Upper lobe of left lung (tissue), 6 donors: ENCODE measurements at regions not wholly inside any gene's neighbourhood (a gene's known extent, or its start where the extent isn't known, plus 50 kb on each side); places are given as distances from the start of the nearest gene placed in this dataset.

Source experiments
- ATAC-seq, 2 donors: fragments of 200-7000 bp; cut with Tn5 transposase; one replicate each; pipeline ENCODE4 v1.9.1; 2022; ENCODE audit warnings: mild to moderate bottlenecking in 2 of 2, moderate library complexity in 2 of 2; ENCODE audit not compliant: low FRiP score in 2 of 2
- DNase-seq, 2 donors: peaks; one replicate each; pipeline ENCODE4 v3.0.0-alpha.2; 2019 to 2020
- H3K27ac ChIP-seq, 4 donors: fragments of 200-600 bp; sonication (generic); one replicate each; pipeline ENCODE4 v1.5.1; 2016 to 2019
- H3K27me3 ChIP-seq, 4 donors: fragments of 200-600 bp; sonication (generic); one replicate each; pipeline ENCODE4 v1.5.1; 2017 to 2019
- H3K36me3 ChIP-seq, 4 donors: fragments of 200-600 bp; sonication (generic); one replicate each; pipeline ENCODE4 v1.5.1; 2016 to 2019
- H3K4me1 ChIP-seq, 4 donors: fragments of 200-600 bp; sonication (generic); one replicate each; pipeline ENCODE4 v1.5.1; 2018 to 2019
- H3K4me3 ChIP-seq, 4 donors: fragments of 200-600 bp; sonication (generic); one replicate each; pipeline ENCODE4 v1.5.1; 2017 to 2019; ENCODE audit warnings: mild to moderate bottlenecking in 2 of 4, moderate library complexity in 1 of 4
- H3K9me3 ChIP-seq, 4 donors: fragments of 200-600 bp; sonication (generic); one replicate each; pipeline ENCODE4 v1.5.1; 2018 to 2019
- CTCF ChIP-seq, 6 experiments: fragments of 450-650 bp in 4 of 6; fragments of 200-600 bp in 2 of 6; sonication (generic) in 2 of 6; IDR thresholded peaks; one replicate each; pipeline ENCODE4 v1.5.1; 2016 to 2019; ENCODE audit warnings: antibody characterized with exemption in 6 of 6
- EP300 ChIP-seq, 4 donors: sonication (generic); formaldehyde crosslinking; IDR thresholded peaks; one replicate each; pipeline ENCODE4 v1.5.1; 2017; ENCODE audit warnings: antibody characterized with exemption in 4 of 4, control low read depth in 2 of 4
- POLR2A ChIP-seq, 4 donors: fragments of 450-650 bp; IDR thresholded peaks; one replicate each; pipeline ENCODE4 v1.5.1; 2016 to 2017; ENCODE audit warnings: antibody characterized with exemption in 4 of 4, mild to moderate bottlenecking in 2 of 4
- POLR2AphosphoS5 ChIP-seq, 2 donors: sonication (generic); formaldehyde crosslinking; IDR thresholded peaks; one replicate each; pipeline ENCODE4 v1.5.1; 2017; ENCODE audit warnings: antibody characterized with exemption in 2 of 2
- WGBS, 2 donors: methylation state at CpG; one replicate each; pipeline ENCODE4 v1.1.5; 2017 to 2018; 5-methylcytosine and 5-hydroxymethylcytosine counted together
- donor health status: DM: no; HTN: no; CAD: no; lungs with moderate emphysema.
- donor health status: DM: no; HTN: yes; CAD: no; lungs with severe emphysema.

- no peak for DNase-seq
- no peak overlapping the region for H3K27ac ChIP-seq
- no peaks in the 10 kb centered on the region for H3K36me3 ChIP-seq
- ATAC-seq = no peak
- no peaks in the 10 kb centered on the region for H3K27me3 ChIP-seq
- H3K4me3 ChIP-seq = no peak overlapping the region
- peaks cover 0 to 5% (median 1%) of the 10 kb centered on the region in 4 donors for H3K9me3 ChIP-seq
- no peaks in the 10 kb centered on the region for H3K4me1 ChIP-seq
- TF ChIP-seq POLR2AphosphoS5 (IDR thresholded peaks at IDR 0.05) = no peak
- no peak for TF ChIP-seq CTCF (IDR thresholded peaks at IDR 0.05)
- TF ChIP-seq EP300 (IDR thresholded peaks at IDR 0.05) = no peak
- no peak for TF ChIP-seq POLR2A (IDR thresholded peaks at IDR 0.05)
- WGBS, 2 donors = 78 to 90% methylated on average over 4 of the region's 4 CpGs
These were observed 228.0 kb upstream of the ADAMTSL1 start for GRCh38 chr9:18245911-18246310.

GRCh38 chr9:18250053-18250452 lies 223.9 kb upstream of the ADAMTSL1 start:
- peaks cover 0 to under 1% (median 0%) of the 10 kb centered on the region in 4 donors for H3K4me1 ChIP-seq
- no peaks in the 10 kb centered on the region for H3K36me3 ChIP-seq
- no peak for TF ChIP-seq EP300 (IDR thresholded peaks at IDR 0.05)
- H3K27me3 ChIP-seq = no peaks in the 10 kb centered on the region
- H3K27ac ChIP-seq = no peak overlapping the region
- H3K9me3 ChIP-seq = no peaks in the 10 kb centered on the region
- ATAC-seq = no peak
- no peak for DNase-seq
- H3K4me3 ChIP-seq = no peak overlapping the region

GRCh38 chr9:18253950-18254349 lies 220.0 kb upstream of the ADAMTSL1 start:
- DNase-seq (no peak), ATAC-seq (no peak)
- H3K27me3 ChIP-seq = no peaks in the 10 kb centered on the region
- no peak overlapping the region for H3K4me3 ChIP-seq
- H3K4me1 ChIP-seq = peaks cover 0 to 2% (median 0%) of the 10 kb centered on the region in 4 donors
- no peaks in the 10 kb centered on the region for H3K36me3 ChIP-seq
- 85 to 86% methylated on average over 9 of the region's 9 CpGs for WGBS, 2 donors
- no peak overlapping the region for H3K27ac ChIP-seq
- no peaks in the 10 kb centered on the region for H3K9me3 ChIP-seq
- no peak for TF ChIP-seq CTCF (IDR thresholded peaks at IDR 0.05)

- Histone ChIP-seq H3K4me1 (peaks cover 0 to 2% (median 0%) of the 10 kb centered on the region in 4 donors), H3K4me3 (no peak overlapping the region), H3K27me3 (no peaks in the 10 kb centered on the region), H3K36me3 (no peaks in the 10 kb centered on the region), H3K27ac (no peak overlapping the region), H3K9me3 (no peaks in the 10 kb centered on the region)
- WGBS, 2 donors = 0 to 1% methylated on average over 9 of the region's 9 CpGs
- peak in 1 of 2 donors; percentile 79 for DNase-seq
- TF ChIP-seq EP300 (IDR thresholded peaks at IDR 0.05) (no peak), CTCF (IDR thresholded peaks at IDR 0.05) (peak; percentile 73 to 89 (median 80))
- peak in 1 of 2 donors; percentile 93 for ATAC-seq
These were observed 218.8 kb upstream of the ADAMTSL1 start for GRCh38 chr9:18255158-18255629.

- DNase-seq = no peak
- no peak for TF ChIP-seq EP300 (IDR thresholded peaks at IDR 0.05)
- no peak overlapping the region for H3K4me3 ChIP-seq
- no peak for ATAC-seq
- no peaks in the 10 kb centered on the region for H3K9me3 ChIP-seq
- H3K4me1 ChIP-seq = peaks cover 0 to 2% (median 0%) of the 10 kb centered on the region in 4 donors
- no peaks in the 10 kb centered on the region for H3K27me3 ChIP-seq
- 67 to 69% methylated on average over 4 of the region's 4 CpGs for WGBS, 2 donors
- H3K27ac ChIP-seq = no peak overlapping the region
- H3K36me3 ChIP-seq = no peaks in the 10 kb centered on the region
These were observed 218.2 kb upstream of the ADAMTSL1 start for GRCh38 chr9:18255747-18256146.

- TF ChIP-seq POLR2AphosphoS5 (IDR thresholded peaks at IDR 0.05) (no peak), POLR2A (IDR thresholded peaks at IDR 0.05) (no peak), CTCF (IDR thresholded peaks at IDR 0.05) (no peak), EP300 (IDR thresholded peaks at IDR 0.05) (no peak)
- Histone ChIP-seq H3K9me3 (no peaks in the 10 kb centered on the region), H3K4me1 (peaks cover 0 to 2% (median 0%) of the 10 kb centered on the region in 4 donors), H3K27me3 (no peaks in the 10 kb centered on the region), H3K4me3 (no peak overlapping the region), H3K36me3 (no peaks in the 10 kb centered on the region), H3K27ac (no peak overlapping the region)
- ATAC-seq (no peak), DNase-seq (no peak)
- 71 to 74% methylated on average over 3 of the region's 3 CpGs for WGBS, 2 donors
These were observed 217.4 kb upstream of the ADAMTSL1 start for GRCh38 chr9:18256568-18256967.
